Choroid plexus epithelial cell (primary cell): ENCODE measurements at regions not wholly inside any gene's neighbourhood (a gene's known extent, or its start where the extent isn't known, plus 50 kb on each side); places are given as distances from the start of the nearest gene placed in this dataset.
"Not testable (repeated sequence)": the region's sequence is repeated elsewhere in the genome, so short reads cannot be mapped to it uniquely, and the experiment has no call there.

Source experiments
- DNase-seq: peaks from one replicate; pipeline ENCODE4 v3.0.0-alpha.2; 2010; ENCODE audit warnings: low read depth
- H3K4me3 ChIP-seq: 2 replicates; pipeline ENCODE4 v1.5.1; 2011; ENCODE audit warnings: low read depth, mild to moderate bottlenecking, control low read depth, low read length, moderate library complexity
- CTCF ChIP-seq: conservative IDR thresholded peaks from 2 replicates; pipeline ENCODE4 v1.5.1; 2011; ENCODE audit warnings: low read depth, mild to moderate bottlenecking, control low read depth, inconsistent platforms, low read length, moderate library complexity

DNA sequence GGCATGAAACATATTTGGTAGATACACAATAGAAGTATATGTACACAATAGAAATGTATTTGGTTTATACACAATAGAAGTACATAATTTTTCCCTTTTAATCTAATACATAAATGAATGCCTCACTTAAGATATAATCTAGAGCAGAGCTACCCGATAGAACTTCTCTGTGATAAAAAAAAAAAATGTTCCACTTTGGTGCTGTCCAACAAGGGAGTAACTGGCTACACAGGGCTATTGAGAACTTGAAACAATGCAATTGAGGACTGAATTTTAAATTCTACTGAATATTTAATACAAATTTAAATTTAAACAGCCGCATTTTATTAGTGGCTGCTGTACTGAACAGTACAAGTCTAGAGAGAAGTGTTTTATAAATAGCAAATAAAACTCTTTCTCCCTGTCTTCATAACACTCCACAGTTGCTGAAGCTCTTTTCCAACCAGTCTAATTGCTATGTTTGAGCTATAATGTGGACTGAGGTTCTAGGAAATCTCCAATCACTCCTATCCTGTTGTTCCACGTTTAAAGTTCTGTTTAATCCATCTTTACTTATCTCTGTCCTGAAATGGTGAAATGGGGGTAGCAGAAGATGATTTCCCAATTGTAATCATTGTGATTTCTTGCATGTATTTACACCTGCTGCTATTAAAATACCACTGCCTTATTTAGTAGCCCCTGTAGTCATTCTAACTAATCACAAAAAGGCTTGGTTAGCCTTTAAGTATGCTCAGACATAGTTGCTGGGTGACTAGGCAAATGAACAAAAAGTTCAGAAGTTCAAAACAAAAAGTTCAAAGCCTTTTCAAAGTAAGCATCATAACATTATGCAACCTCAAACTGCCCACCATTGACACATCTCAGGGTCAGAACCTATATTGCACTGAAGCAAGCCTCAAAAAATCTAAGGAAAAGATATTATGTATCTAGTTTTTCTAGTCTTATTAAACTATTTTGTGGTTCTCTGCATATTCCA is 192.3 kb upstream of the C1orf87 start:
- no peak overlapping the region for H3K4me3 ChIP-seq
- no peak for TF ChIP-seq CTCF
- peak; percentile 90 for DNase-seq

DNA sequence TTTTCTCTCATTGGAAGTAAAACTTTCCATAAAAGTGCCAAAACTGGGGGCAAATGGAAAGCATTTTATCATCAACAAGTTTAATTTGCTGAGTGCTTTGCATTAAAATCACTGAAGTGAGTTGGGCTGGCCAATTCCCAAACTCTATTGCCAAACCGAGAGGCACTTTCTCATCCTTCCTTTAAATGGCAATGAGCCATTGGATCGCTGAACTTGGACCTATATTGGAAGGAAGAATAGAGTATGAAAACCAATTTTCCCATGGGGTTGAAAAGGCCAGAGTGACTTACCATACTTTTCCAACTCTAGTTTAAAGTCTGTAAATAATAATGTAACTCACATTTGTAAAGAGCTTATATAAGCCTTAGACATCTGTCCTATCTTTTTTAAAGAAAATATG is 189.1 kb upstream of the C1orf87 start:
- no peak overlapping the region for H3K4me3 ChIP-seq
- no peak for TF ChIP-seq CTCF
- no peak for DNase-seq

GRCh38 chr1:60257531-60257930 is 184.0 kb upstream of the C1orf87 start:
- no peak for DNase-seq
- H3K4me3 ChIP-seq: no peak overlapping the region
- no peak for TF ChIP-seq CTCF

GRCh38 chr1:60255565-60255964 is 182.0 kb upstream of the C1orf87 start:
- no peak for TF ChIP-seq CTCF
- no peak overlapping the region for H3K4me3 ChIP-seq
- DNase-seq: no peak

DNA sequence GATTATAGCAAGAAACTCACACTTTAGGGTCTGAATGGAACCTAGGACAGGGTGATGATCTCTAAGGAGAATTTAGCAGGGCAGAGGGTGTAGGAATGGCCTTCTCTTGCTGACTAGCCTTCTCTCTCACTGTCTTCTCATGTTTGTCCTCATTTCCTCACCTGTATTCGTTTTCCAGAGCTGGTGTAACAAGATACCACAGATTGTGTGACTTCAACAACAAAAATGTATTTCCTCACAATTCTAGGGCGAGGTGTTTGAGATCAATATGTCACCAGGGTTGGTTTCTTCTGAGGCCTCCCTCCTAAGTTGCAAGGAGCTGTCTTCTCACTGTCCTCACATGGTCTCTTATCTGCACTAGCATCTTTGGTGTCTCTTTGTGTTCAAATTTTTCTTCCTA is 177.9 kb upstream of the C1orf87 start:
- no peak for TF ChIP-seq CTCF
- DNase-seq: no peak
- H3K4me3 ChIP-seq: no peak overlapping the region

- DNase-seq, H3K4me3 ChIP-seq: not testable (repeated sequence)
Measured at GRCh38 chr1:60247467-60247866, 173.9 kb upstream of the C1orf87 start.

DNA sequence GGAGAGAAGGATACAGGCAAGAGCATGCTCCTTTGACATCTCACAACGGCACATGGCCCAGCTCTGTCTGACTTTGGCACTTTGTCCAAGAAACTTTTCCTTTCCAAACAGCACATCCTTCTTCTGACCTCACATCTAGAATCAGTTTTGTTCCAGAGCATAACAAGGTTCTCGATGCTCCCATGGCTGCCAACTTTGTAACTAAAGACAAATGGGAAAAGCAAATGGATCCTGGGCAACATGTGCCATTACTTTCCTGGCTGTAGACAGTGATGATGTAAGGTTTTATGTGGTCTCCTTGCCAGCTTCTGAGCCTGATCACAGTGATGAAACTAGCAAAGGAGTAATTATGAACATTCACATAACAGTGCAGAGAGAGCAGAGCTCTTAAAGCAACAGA is 171.8 kb upstream of the C1orf87 start:
- DNase-seq: no peak

More for the DNA sequence above, 171.8 kb upstream of the C1orf87 start:
- no peak for TF ChIP-seq CTCF
- H3K4me3 ChIP-seq: no peak overlapping the region
